RCC 7860 (cell line): ENCODE measurements at regions not wholly inside any gene's neighbourhood (a gene's known extent, or its start where the extent isn't known, plus 50 kb on each side); places are given as distances from the start of the nearest gene placed in this dataset.

Experiments
- DNase-seq: peaks from one replicate; pipeline ENCODE4 v3.0.0-alpha.2; 2015; ENCODE audit warnings: low spot score
- FAIRE-seq: peaks from 2 replicates; lab custom pipeline; 2012; peaks lifted over from hg19 to GRCh38; lab: Jason Lieb, UNC

DNA sequence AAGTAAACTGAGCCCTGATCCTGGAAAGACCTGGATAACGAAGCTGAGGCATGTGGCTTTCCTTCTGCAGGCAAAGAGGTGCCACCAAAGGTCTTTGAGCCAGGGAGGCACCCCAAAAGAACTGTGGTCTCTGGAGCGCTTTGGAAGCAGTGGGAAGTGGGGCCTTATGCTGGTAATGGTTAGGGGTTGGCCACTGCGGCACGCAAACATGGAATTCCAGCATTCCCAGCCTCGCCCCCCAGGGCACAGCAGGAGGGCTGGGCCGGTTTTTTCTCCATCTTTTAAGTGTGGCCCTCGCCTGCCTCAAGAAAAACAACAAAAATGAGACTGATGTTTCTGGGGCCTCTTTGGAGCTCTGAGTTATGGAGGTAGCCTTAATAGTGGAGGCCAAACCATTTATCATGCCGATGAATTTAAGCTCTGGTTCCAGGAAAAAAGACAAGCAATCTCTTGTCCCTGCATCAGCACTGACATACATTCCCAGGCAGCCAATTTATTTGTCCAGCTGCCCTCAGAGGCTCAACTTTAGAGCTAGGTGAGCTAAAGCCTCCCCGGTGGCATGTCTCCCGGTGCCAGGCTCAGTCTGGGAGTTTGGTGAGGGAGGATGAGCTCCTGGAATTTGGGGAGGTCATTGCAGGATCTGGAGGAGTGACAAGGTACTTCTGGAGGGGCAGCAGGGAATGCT, 109.0 kb downstream of the TLE3 start:
- FAIRE-seq (no peak), DNase-seq (no peak)

DNA sequence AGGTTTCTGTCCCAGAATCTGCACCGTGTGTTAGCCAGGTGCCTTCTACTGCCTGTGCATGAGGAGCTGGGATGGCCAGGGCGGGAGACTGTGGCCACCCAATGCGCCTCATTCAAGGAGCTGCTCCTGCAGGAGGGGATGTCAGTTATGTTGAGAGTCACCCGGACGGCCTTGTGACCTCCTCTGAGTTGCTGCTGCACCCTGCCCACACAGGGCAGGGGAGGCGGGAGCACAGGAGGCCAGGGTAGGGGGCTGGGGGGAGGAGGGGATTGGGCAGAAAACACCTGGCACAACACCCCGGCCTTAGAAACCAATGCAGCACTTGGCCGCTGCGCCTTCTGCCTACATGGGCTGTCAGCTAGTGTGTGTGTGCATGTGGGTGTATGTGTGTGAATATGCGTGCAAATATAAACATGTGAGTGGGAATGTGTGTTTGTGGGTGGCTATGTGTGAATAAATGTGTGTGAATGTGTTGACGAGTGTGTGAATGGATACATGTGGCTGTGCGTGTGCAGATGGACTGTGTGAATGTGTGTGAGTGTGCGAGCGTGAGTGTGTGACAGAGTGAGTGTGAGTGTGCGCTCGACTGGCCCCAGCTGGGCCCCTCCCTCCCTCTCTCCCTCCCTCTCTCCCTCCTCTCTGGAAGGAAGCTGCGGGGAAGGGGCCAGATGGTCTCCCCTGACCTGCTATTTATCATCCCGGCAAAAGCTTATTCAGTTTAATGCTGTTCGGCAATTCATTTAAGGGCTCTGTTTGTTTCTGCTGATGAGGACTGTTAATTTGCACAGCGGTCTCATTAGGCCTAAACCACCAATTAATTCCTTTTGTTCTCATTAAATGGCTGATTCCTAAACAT, 106.9 kb downstream of the TLE3 start:
- FAIRE-seq = no peak
- DNase-seq = no peak

- no peak for DNase-seq
Observed at GRCh38 chr15:69991551-69991980, 106.2 kb downstream of the TLE3 start.

DNA sequence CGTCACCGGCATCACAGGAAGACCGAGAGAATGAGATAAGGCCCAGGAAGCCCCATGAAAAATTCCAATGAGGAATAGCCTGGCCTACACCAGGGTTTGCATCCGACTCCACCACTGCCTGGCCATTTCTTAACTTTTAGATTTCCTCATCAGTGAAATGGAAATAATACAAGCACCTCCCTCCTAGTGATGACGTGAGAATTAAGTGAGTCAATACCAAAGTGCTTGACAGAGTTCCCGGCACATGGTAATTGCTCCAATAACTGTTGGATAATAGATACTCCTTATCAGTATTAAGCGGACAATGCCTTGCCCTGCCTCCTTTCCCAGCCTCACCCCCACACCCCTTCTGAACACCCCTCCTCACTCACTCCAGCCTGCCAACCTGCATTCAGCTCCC, 105.4 kb downstream of the TLE3 start:
- FAIRE-seq (no peak), DNase-seq (no peak)

More at GRCh38 chr15:69991551-69991980, 106.2 kb downstream of the TLE3 start:
- FAIRE-seq = no peak

DNA sequence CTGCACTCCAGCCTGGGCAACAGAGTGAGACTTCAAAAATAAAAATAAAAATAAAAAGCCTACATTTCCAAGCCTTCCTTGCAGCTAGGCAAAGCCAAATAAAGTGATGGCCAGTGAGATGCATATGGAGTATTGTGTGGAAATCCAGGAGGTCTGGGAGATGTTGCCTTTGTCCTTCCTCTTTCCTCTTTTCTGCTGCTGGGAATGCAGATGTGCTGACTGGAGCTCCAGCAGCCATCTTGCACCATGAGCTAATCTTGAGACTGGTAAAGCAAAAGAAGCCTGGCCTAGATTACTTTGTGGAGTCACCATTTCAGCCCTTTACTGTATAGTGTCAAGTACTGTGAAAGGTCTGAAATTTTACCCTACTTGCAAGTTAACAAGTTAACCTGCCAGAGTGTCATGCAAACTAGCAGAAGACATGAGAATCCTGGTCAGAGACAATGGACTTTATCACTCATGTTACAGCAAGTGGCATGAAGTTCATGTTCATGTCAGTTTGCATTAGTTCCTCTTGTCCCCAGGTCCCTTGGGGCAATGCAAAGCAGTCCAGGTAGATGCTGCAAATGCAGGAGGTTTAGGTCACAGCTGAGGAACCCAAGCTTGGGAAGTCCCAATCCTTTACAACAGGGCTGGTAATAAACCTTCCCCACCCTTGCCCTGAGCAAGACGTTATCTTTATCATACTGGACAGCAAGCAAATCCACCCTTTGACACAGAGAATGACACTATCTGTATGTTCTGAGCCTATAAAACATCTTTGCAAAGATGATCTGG, 103.1 kb downstream of the TLE3 start:
- FAIRE-seq (no peak), DNase-seq (no peak)

DNA sequence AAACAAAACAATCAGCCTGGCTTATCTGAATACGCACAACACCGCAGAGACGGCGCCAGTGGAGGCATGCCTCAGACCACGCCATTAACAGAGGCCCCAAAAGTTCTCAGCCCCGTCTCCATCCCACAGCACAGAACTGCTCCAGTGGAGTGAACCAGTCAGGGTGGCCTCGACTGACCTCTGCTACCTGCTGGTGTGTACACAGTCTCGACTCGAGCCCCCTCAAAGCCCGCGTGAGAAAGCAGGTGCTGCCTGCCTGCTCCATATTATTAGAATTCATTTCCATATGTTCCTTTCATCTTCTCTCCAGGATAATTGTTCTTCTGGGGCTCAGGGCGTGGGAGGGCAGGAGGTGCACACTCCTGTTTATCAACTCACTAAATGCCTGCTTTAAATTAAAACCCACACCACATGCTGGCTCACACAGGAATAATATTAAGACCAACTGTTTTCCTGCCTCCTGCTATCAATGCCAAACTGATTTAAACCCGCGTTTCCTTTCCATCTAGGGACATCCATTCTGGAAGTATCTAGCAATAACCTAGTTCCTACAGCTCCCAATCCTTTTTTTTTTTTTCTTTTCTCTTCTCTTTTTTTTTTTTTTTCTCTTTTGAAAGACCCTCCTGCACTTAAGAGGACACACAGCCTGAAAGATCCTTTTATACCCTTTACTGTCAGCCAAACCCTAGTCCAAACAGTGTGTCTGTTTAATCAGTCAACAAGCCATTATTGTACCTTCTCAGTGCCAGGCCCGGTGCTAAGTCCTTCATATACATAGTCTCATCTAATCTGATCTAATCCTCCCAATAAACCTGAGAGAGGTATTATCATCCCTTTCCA, 101.2 kb downstream of the TLE3 start:
- FAIRE-seq = no peak
- DNase-seq = no peak

GRCh38 chr15:69997161-69997485, 100.6 kb downstream of the TLE3 start:
- FAIRE-seq (no peak), DNase-seq (no peak)
